GM23248 (cell line): ENCODE measurements at regions not wholly inside any gene's neighbourhood (a gene's known extent, or its start where the extent isn't known, plus 50 kb on each side); places are given as distances from the start of the nearest gene placed in this dataset.

ENCODE experiments used
- EZH2 ChIP-seq: fragments of 200-600 bp; sonication (generic); IDR thresholded peaks from 2 replicates; pipeline ENCODE4 v1.6.1; 2018; ENCODE audit warnings: antibody characterized with exemption, mild to moderate bottlenecking; ENCODE audit not compliant: insufficient read depth, poor library complexity, severe bottlenecking
- EZH2phosphoT487 ChIP-seq: fragments of 200-600 bp; sonication (generic); IDR thresholded peaks from 2 replicates; pipeline ENCODE4 v1.6.1; 2018; ENCODE audit warnings: antibody characterized with exemption, moderate library complexity, mild to moderate bottlenecking, low read depth; ENCODE audit not compliant: insufficient read depth

DNA sequence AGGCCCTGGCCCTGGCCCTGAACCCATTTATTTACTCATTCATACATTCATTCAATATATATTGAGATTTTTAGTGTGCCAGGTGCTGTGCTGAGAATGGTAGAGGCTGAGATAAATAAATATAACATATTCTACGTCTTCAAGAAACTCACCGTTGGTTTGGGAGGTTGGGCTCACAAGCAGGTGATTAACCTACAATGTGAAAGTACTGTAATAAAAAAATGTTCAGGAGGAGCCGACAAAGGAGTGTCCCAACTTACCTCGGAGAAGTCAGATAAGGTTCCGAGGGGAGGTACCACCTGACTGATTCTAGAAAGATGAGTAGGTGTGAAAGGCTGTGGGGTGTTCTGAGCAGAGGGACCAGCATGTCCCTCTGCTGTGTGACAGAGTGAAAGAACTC, 479.6 kb upstream of the KLF4 start:
- no peak for TF ChIP-seq EZH2
- no peak for TF ChIP-seq EZH2phosphoT487
